GM12878 (cell line): ENCODE measurements at regions not wholly inside any gene's neighbourhood (a gene's known extent, or its start where the extent isn't known, plus 50 kb on each side); places are given as distances from the start of the nearest gene placed in this dataset.

Experiments used
- BRCA1 ChIP-seq: IDR thresholded peaks from 2 replicates; pipeline ENCODE4 v1.6.1; 2011; ENCODE audit warnings: low read depth, low read length, improper control_type of control experiment
- ELK1 ChIP-seq: IDR thresholded peaks from 2 replicates; pipeline ENCODE4 v1.6.1; 2012; ENCODE audit warnings: low read depth, low read length, improper control_type of control experiment
- EZH2 ChIP-seq: IDR thresholded peaks from 2 replicates; pipeline ENCODE4 v1.6.1; 2012; ENCODE audit warnings: low read depth, mild to moderate bottlenecking, control low read depth, inconsistent platforms, low read length, borderline replicate concordance; ENCODE audit not compliant: control insufficient read depth
- IKZF1 ChIP-seq: fragments of 450-650 bp; conservative IDR thresholded peaks from 2 replicates; pipeline ENCODE4 v1.6.1; 2017; ENCODE audit warnings: antibody characterized with exemption, mild to moderate bottlenecking
- POLR2A ChIP-seq: IDR thresholded peaks from 2 replicates; pipeline ENCODE4 v1.6.1; 2011; ENCODE audit warnings: low read depth, mild to moderate bottlenecking, low read length
- TF ChIP-seq, protein P1 (sequence below), 3 experiments: IDR thresholded peaks in 2 of 3; conservative IDR thresholded peaks in 1 of 3; 2 replicates each; pipeline ENCODE4 v1.5.1; 2011; ENCODE audit warnings: low read depth in 3 of 3, low read length in 3 of 3, mild to moderate bottlenecking in 3 of 3, control low read depth in 2 of 3, moderate library complexity in 2 of 3, inconsistent platforms in 1 of 3, mixed read lengths in 1 of 3; ENCODE audit not compliant: control insufficient read depth in 2 of 3, insufficient read depth in 1 of 3; ENCODE audit errors: extremely low read depth in 1 of 3
- TF ChIP-seq, protein P2 (sequence below): IDR thresholded peaks from 2 replicates; pipeline ENCODE4 v1.6.1; 2012; ENCODE audit warnings: mild to moderate bottlenecking, low read depth, low read length

- TF ChIP-seq, protein P1, sequence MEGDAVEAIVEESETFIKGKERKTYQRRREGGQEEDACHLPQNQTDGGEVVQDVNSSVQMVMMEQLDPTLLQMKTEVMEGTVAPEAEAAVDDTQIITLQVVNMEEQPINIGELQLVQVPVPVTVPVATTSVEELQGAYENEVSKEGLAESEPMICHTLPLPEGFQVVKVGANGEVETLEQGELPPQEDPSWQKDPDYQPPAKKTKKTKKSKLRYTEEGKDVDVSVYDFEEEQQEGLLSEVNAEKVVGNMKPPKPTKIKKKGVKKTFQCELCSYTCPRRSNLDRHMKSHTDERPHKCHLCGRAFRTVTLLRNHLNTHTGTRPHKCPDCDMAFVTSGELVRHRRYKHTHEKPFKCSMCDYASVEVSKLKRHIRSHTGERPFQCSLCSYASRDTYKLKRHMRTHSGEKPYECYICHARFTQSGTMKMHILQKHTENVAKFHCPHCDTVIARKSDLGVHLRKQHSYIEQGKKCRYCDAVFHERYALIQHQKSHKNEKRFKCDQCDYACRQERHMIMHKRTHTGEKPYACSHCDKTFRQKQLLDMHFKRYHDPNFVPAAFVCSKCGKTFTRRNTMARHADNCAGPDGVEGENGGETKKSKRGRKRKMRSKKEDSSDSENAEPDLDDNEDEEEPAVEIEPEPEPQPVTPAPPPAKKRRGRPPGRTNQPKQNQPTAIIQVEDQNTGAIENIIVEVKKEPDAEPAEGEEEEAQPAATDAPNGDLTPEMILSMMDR (IDR thresholded peaks at IDR 0.05 in 2 of 3, conservative IDR thresholded peaks at IDR 0.05 in 1 of 3; ENCODE audit: control insufficient read depth in 2 of 3, extremely low read depth in 1 of 3, insufficient read depth in 1 of 3, low read depth in 3 of 3, low read length in 3 of 3): no peak
- TF ChIP-seq EZH2 (no peak), IKZF1 (no peak), POLR2A (no peak), ELK1 (no peak), BRCA1 (no peak)
- TF ChIP-seq, protein P2, sequence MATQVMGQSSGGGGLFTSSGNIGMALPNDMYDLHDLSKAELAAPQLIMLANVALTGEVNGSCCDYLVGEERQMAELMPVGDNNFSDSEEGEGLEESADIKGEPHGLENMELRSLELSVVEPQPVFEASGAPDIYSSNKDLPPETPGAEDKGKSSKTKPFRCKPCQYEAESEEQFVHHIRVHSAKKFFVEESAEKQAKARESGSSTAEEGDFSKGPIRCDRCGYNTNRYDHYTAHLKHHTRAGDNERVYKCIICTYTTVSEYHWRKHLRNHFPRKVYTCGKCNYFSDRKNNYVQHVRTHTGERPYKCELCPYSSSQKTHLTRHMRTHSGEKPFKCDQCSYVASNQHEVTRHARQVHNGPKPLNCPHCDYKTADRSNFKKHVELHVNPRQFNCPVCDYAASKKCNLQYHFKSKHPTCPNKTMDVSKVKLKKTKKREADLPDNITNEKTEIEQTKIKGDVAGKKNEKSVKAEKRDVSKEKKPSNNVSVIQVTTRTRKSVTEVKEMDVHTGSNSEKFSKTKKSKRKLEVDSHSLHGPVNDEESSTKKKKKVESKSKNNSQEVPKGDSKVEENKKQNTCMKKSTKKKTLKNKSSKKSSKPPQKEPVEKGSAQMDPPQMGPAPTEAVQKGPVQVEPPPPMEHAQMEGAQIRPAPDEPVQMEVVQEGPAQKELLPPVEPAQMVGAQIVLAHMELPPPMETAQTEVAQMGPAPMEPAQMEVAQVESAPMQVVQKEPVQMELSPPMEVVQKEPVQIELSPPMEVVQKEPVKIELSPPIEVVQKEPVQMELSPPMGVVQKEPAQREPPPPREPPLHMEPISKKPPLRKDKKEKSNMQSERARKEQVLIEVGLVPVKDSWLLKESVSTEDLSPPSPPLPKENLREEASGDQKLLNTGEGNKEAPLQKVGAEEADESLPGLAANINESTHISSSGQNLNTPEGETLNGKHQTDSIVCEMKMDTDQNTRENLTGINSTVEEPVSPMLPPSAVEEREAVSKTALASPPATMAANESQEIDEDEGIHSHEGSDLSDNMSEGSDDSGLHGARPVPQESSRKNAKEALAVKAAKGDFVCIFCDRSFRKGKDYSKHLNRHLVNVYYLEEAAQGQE: no peak
These were observed 155.4 kb upstream of the ANO5 start for GRCh38 chr11:22037505-22037904.
